ENCODE measurements at regions not wholly inside any gene's neighbourhood (a gene's known extent, or its start where the extent isn't known, plus 50 kb on each side); places are given as distances from the start of the nearest gene placed in this dataset.

- H3K4me1 ChIP-seq (ENCODE audit: control insufficient read depth, low read length) = peaks cover 36% of the 10 kb centered on the region
- no peaks in the 10 kb centered on the region for H4K20me1 ChIP-seq (ENCODE audit: control insufficient read depth, insufficient read depth, low read depth, low read length)
- H3K79me2 ChIP-seq (ENCODE audit: control insufficient read depth, low read length) = no peaks in the 10 kb centered on the region
- H3F3A ChIP-seq (ENCODE audit: control insufficient read depth, insufficient read depth) = no peaks in the 10 kb centered on the region
- no peak overlapping the region for H3K4me3 ChIP-seq (ENCODE audit: low read length)
- no peak for TF ChIP-seq EZH2phosphoT487 (IDR thresholded peaks at IDR 0.05; ENCODE audit: borderline replicate concordance, low read length)
- TF ChIP-seq CTCF (IDR thresholded peaks at IDR 0.05; ENCODE audit: low read depth, low read length, poor library complexity, severe bottlenecking) = no peak
- no peaks in the 10 kb centered on the region for H3K27me3 ChIP-seq (ENCODE audit: control insufficient read depth, low read length)
- H3K27ac ChIP-seq (ENCODE audit: low read depth, low read length) = no peak overlapping the region
- no peaks in the 10 kb centered on the region for H3K9me2 ChIP-seq (replicated peaks; ENCODE audit: control insufficient read depth, low read length)
- peaks cover 9% of the 10 kb centered on the region; the same call in 1 of the 2 replicates for H3K9me3 ChIP-seq (ENCODE audit: control insufficient read depth, insufficient read depth, low read length)
- no peaks in the 10 kb centered on the region for H3K36me3 ChIP-seq (ENCODE audit: control insufficient read depth, low read length)
- no peak overlapping the region for H3K4me2 ChIP-seq (ENCODE audit: low read length)
Measured at GRCh38 chrX:1109580-1110119, 102.8 kb downstream of the CRLF2 start.

- Histone ChIP-seq H3K9me3 (ENCODE audit: control insufficient read depth, insufficient read depth, low read length) (peaks cover 9% of the 10 kb centered on the region; the same call in 1 of the 2 replicates), H3K79me2 (ENCODE audit: control insufficient read depth, low read length) (no peaks in the 10 kb centered on the region), H3K27ac (ENCODE audit: low read depth, low read length) (no peak overlapping the region), H3K4me3 (ENCODE audit: low read length) (no peak overlapping the region), H4K20me1 (ENCODE audit: control insufficient read depth, insufficient read depth, low read depth, low read length) (no peaks in the 10 kb centered on the region), H3K9me2 (replicated peaks; ENCODE audit: control insufficient read depth, low read length) (no peaks in the 10 kb centered on the region), H3F3A (ENCODE audit: control insufficient read depth, insufficient read depth) (no peaks in the 10 kb centered on the region), H3K4me1 (ENCODE audit: control insufficient read depth, low read length) (peaks cover 34% of the 10 kb centered on the region), H3K27me3 (ENCODE audit: control insufficient read depth, low read length) (no peaks in the 10 kb centered on the region), H3K4me2 (ENCODE audit: low read length) (no peak overlapping the region), H3K36me3 (ENCODE audit: control insufficient read depth, low read length) (no peaks in the 10 kb centered on the region)
- no peak for TF ChIP-seq CTCF (IDR thresholded peaks at IDR 0.05; ENCODE audit: low read depth, low read length, poor library complexity, severe bottlenecking)
- TF ChIP-seq EZH2phosphoT487 (IDR thresholded peaks at IDR 0.05; ENCODE audit: borderline replicate concordance, low read length) = no peak
Measured at GRCh38 chrX:1108501-1109445, 103.7 kb downstream of the CRLF2 start.

GRCh38 chrX:1106478-1107210, 105.8 kb downstream of the CRLF2 start:
- TF ChIP-seq EZH2phosphoT487 (IDR thresholded peaks at IDR 0.05; ENCODE audit: borderline replicate concordance, low read length) = no peak
- no peak for TF ChIP-seq CTCF (IDR thresholded peaks at IDR 0.05; ENCODE audit: low read depth, low read length, poor library complexity, severe bottlenecking)
- Histone ChIP-seq H3K27ac (ENCODE audit: low read depth, low read length) (no peak overlapping the region), H3F3A (ENCODE audit: control insufficient read depth, insufficient read depth) (no peaks in the 10 kb centered on the region), H4K20me1 (ENCODE audit: control insufficient read depth, insufficient read depth, low read depth, low read length) (no peaks in the 10 kb centered on the region), H3K9me3 (ENCODE audit: control insufficient read depth, insufficient read depth, low read length) (peaks cover 9% of the 10 kb centered on the region; the same call in 1 of the 2 replicates), H3K4me2 (ENCODE audit: low read length) (no peak overlapping the region), H3K4me1 (ENCODE audit: control insufficient read depth, low read length) (peaks cover 19% of the 10 kb centered on the region), H3K9me2 (replicated peaks; ENCODE audit: control insufficient read depth, low read length) (no peaks in the 10 kb centered on the region), H3K79me2 (ENCODE audit: control insufficient read depth, low read length) (no peaks in the 10 kb centered on the region), H3K4me3 (ENCODE audit: low read length) (no peak overlapping the region), H3K27me3 (ENCODE audit: control insufficient read depth, low read length) (no peaks in the 10 kb centered on the region), H3K36me3 (ENCODE audit: control insufficient read depth, low read length) (no peaks in the 10 kb centered on the region)

Data from DOHH2 (cell line).